ENCODE measurements at regions not wholly inside any gene's neighbourhood (a gene's known extent, or its start where the extent isn't known, plus 50 kb on each side); places are given as distances from the start of the nearest gene placed in this dataset.

DNA sequence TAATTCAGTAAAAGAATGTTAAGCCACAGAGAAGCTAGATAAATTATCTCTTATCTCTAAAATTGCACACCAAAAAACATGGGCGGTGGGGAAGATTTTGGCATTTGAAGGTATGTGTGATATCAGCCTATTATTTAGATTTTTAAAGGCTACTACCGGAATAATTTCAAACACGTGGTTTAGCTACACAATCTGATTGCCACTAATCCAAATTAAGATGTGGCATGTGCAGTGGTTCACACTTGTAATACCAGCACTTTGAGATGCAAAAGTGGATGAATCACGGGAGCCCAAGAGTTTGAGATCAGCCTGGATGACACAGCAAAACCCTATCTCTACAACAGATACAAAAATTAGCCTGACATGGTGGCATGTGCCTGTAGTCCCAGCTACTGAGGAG, 584.5 kb downstream of the HS3ST4 start:
- TF ChIP-seq, protein P1, sequence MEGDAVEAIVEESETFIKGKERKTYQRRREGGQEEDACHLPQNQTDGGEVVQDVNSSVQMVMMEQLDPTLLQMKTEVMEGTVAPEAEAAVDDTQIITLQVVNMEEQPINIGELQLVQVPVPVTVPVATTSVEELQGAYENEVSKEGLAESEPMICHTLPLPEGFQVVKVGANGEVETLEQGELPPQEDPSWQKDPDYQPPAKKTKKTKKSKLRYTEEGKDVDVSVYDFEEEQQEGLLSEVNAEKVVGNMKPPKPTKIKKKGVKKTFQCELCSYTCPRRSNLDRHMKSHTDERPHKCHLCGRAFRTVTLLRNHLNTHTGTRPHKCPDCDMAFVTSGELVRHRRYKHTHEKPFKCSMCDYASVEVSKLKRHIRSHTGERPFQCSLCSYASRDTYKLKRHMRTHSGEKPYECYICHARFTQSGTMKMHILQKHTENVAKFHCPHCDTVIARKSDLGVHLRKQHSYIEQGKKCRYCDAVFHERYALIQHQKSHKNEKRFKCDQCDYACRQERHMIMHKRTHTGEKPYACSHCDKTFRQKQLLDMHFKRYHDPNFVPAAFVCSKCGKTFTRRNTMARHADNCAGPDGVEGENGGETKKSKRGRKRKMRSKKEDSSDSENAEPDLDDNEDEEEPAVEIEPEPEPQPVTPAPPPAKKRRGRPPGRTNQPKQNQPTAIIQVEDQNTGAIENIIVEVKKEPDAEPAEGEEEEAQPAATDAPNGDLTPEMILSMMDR (IDR thresholded peaks at IDR 0.05): no peak
- TF ChIP-seq POLR2A (IDR thresholded peaks at IDR 0.05): no peak
